IPS-NIHi11 (cell line): ENCODE measurements at regions not wholly inside any gene's neighbourhood (a gene's known extent, or its start where the extent isn't known, plus 50 kb on each side); places are given as distances from the start of the nearest gene placed in this dataset.

ENCODE experiments used
- DNase-seq: peaks from one replicate; pipeline ENCODE4 v3.0.0; 2012; ENCODE audit warnings: mixed read lengths, low spot score

DNA sequence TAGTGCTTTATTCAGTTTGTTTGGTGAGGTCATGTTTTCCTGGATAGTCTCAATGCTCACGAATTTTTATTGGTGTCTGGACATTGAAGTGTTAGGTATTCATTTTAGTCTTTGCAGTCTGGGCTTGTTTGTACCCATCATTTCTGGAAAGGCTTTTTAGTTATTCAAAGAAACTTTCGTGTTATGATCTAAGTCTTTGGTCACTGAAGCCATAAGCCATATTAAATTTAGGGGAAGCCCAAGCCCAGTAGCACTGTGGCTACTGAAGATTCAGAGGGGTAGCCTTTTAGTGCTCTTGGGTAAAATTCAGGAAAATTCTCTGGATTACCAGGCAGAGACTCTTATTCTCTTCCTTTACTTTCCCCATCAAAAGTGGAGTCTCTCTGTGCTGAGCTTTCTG is 56.2 kb upstream of the PEX5L start:
- no peak for DNase-seq

DNA sequence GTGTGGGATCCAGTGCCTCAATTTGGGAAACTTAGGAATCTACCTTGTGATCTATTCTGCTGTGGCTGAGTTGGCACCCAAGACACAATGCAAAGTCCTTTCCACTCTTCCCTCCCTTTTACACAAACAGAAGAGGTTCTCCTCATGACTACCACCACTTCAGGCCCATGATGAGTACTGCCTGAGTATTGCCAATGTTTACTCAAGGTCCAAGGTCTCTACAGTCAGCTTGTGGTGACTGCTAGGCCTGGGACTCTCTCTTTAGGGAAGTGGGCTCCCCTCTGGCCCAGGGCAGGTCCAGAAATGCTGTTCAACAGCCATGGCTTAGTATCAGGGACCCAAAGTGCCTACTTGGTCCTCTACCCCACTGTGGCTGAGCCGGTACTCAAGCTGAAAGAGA is 56.8 kb upstream of the PEX5L start:
- no peak for DNase-seq

DNA sequence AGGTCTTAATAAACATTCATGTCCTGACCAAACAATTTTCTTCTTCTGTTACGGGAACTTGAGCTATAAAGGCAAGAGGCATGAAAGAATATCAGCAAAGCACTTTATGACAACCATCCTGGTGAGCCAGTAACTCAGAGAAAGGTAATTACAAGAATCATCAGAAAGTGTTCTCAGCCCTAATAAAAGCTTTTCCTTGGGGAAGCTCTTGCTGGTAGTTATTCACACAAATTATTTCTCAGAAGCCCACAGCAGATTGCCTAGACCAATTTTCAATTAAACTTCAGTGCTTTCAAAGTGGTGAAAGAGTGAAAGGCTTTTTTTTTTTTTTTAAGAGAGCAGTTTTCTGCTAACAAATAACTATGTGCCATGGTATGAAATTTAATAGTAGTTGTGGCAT is 60.9 kb upstream of the PEX5L start:
- DNase-seq = no peak

DNA sequence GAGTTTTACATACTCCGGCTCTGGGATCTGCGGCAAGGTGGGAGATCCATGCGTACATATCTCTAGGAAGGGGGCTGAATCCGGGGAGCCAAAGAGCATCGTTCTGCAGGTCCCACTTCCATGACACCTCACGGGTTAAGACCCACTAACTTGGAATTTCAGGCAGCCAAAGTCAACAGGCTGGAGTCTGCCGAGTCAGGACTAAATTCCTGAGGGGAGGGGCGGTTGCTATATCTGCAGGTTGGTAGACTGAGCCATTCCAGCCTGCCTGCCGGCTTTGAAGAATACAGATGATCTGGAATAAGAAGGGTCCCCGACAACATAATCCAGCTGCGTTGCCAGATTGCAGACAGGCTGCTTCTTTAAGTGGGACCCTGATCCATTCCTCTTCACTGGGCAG is 65.4 kb upstream of the PEX5L start:
- peak; percentile 49 for DNase-seq

DNA sequence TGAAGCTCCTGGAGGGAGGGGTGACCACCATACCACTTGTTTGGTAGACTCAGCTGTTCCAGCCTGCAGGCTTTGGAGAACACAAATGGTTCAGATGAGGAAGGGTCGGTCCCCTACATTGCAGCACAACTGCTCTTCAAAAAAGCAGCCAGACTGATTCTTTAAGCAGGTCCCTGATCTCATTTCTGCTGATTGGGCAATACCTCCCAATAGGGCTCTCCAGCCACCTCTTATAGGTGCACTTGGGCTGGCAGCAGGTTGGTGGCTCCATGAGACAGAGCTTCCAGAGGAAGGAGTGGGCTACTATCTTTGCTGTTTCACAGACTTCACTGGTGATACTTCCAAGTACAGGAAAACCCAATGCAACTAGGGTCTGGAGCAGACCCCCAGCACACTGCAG is 65.9 kb upstream of the PEX5L start:
- no peak for DNase-seq

DNA sequence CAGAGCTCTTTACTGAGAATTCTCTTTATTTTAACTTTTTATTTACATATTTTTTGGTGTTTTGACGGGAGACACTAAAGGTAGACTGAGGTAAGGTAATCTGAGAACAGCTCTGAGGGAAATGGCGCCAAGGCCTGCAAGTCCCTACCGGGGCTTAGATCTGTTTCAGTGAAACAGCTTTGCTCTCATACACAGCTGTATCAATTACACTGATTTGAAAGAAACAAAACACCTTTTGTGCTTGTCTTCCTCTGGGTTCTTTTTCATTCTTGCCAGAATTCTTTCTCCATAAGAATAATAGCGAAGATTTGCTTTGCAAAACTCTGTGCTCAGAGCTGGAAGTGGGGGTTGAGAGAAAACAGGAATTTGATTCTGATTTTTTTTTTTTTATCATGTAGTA is 79.5 kb upstream of the PEX5L start:
- no peak for DNase-seq

DNA sequence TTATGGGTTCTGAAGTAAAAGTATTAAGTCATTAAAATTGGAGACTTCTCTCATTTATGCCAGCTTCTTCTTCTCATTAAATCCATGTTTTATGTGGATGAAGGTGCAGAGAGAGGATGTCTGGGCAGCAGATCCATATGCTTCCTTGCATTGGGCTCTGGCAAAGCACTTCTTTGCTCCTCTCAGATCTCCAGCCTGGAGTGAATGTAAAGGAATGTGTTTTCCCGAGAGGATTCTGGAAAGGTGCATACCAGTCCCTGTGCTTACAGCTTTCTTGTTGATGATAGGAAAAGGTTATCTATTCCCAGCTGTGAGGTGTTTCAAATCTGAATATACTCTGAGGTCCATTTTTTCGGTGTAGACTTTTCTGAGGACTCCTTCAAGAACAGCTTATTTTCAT is 79.9 kb upstream of the PEX5L start:
- peak; percentile 23 for DNase-seq

DNA sequence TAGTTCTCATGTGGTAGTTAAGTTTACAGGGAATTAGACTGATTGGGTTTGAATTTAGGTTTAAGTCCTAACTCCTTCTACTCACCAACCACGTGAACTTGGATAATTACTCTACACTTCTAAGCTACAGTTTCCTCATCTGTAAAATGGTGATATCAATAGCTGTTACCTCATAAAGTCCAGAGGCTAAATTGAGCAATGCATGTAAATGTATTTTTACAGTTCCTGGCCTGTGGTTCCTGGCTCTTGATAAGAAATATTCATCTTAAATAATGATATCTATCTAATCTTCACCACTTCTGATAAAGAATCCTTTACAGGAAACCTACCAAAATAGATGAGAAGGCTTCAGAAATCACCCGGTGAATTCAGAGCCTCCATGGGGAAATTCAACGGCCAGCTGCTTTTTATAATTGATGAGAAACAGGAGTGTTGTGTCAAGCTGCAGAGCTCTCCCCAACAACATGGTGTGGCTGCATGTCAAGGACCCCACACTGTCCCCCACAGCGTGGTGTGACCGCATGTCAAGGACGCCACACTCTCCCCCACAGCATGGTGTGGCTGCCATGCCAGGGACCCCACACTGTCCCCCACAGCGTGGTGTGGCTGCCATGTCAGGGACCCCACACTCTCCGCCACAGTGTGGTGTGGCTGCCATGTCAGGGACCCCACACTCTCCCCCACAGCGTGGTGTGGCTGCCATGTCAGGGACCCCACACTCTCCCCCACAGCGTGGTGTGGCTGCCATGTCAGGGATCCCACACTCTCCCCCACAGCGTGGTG is 80.8 kb upstream of the PEX5L start:
- no peak for DNase-seq

DNA sequence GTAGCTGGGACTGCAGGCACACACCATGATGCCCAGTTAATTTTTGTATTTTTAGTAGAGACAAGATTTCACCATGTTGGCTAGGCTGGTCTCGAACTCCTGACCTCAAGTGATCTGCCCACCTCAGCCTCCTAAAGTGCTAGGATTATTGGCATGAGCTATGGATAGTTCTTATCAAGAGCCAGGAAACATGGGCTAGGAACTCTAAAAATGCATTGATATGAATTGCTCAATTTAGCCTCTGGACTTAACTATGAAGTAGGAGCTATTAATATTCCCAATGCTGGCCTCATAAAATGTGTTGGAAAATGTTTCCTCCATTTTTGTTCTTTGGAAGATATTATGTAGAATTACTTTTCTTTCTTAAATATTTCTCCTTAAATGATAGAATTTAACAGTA is 82.8 kb upstream of the PEX5L start:
- DNase-seq = no peak

DNA sequence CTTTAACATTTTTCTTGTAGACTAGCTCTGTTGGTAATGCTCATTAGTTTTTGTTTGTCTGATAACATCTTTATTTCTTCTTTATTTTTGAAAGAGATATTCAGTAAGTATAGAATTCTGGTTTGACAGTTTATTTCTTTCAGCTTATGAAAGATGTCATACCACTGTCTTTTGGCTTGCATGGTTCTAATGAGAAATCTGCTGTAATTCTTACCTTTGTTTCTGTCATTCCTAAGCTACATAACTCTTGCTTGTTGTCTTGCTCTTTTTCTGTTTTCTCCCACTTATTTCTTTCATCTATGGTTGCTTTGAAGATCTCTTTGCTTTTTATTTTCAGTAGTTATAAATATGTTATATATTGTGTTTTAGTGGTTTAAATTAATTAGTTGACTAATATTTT is 87.2 kb upstream of the PEX5L start:
- DNase-seq = no peak

DNA sequence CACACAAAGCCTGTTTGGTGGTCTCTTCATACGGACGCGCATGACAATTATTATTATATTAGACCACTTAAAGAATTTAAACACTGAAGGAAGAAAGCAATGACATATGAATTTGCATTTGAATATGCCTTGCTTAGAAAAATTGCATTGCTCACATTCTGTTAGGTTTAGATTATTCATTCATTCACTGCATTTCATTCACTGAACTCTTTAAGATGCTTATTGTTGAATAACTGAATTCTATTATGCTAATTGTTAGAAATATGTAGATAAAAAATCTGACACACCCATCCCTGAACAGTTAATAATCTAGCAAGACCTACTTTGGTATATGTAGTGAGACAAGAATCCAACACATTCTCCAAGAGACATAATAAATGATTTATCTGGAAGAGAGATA is 94.4 kb upstream of the PEX5L start:
- no peak for DNase-seq

DNA sequence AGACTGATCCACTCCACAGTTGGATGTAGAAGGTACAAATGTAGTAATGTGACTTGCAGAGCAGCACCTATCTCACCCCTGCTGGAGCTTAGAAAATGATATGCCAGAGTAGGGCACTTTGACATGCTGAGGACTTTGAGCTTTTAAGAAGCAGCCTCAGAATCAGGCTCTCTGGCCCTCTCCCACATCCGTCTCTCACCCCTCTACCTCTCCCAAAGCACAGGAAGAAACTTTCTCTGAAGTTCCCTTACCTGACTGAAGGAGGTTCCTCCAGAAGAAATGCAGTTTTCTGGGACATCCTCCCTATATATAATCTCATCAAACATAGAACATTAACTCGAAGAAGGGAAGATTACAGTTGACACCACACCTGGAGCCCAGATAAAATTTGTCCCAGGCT is 98.4 kb upstream of the PEX5L start:
- DNase-seq = no peak

DNA sequence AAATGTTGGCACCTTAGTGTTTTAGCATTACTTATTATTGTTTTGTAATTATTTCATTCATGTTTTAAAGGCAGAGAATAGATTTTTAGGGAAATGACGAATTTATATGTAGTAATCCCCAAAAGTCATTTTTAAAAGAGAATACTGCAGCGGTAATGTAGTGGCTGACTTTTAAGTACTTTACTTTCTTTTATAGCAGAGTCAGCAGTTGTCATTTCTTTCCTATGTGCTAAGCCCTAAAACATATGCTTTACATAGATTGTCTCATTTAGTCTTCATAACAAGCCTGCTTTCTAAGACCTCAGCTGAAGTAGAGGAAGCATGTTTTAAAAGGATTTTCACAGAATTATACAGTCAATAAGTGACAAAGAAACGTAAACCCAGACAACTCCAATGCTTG is 102.1 kb upstream of the PEX5L start:
- DNase-seq = no peak

DNA sequence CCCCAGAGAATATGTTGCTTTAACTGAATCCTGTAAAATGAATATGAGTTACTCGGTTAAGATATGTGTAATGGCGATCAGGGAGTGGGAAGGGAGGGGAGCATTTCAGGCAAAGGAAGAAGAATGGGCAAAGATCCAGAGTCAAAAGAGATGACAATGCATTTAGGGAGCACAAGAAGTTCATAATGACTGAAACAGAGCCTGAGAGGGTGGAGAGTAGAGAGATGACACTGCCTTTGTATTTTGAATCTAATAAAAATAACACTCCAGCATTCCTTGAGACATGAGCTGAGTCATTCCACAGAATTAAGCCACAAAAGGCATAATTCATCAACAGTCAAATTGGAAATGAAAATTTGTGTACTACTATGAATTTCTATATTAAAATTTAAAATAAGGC is 105.3 kb upstream of the PEX5L start:
- no peak for DNase-seq

DNA sequence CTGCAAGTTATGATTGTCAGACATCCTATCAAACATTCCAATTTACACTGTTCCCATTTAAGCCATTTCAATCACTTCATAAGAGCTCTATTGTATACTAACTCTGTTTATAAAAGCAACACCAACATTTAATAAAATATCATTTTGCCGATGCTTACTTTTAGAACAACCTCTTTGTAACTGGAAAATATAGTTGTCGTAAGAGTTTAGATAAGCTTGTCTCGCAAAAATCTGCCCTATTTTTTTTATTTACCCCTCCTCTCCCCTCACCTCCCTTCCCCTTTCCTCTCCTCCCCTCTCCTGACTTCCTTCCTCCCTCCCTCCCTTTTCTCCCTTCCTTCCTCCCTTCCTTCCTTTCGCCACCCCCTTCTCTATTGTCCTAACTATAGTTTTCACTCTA is 105.7 kb upstream of the PEX5L start:
- no peak for DNase-seq

DNA sequence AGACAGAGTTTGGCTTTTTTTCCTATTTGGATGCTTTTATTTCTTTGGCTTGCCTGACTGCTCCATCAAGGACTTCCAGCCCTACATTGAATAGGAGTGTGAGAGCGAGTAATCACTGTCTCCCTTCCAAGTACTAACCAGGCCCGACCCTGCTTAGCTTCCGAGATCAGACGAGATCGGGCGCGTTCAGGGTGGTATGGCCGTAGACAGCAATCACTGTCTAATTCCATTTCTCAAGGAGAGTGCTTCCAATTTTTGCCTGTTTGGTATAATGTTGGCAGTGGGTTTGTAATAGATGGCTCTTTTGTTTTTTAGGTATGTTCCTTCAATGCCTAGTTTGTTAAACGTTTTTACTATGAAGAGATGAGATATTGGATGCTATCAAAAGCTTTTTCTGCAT is 125.0 kb upstream of the PEX5L start:
- no peak for DNase-seq

DNA sequence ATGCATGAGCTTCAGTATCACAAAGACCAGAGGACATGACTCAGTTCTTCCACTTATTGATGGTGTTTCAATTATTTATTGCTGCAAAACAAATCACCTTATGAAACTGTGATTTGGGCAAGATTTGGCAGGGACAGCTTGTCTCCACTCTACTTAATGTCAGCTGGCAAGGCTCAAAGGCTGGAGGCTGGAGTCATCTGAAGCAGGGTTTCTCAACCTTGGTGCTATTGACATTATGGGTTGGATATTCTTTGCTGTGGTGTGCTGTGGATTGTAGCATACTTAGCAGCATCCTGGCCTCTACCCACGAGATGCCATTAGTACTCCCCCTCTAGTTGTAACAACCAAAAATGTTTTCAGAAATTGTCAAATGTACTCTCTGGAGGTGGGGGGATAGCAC is 138.8 kb upstream of the PEX5L start:
- no peak for DNase-seq

DNA sequence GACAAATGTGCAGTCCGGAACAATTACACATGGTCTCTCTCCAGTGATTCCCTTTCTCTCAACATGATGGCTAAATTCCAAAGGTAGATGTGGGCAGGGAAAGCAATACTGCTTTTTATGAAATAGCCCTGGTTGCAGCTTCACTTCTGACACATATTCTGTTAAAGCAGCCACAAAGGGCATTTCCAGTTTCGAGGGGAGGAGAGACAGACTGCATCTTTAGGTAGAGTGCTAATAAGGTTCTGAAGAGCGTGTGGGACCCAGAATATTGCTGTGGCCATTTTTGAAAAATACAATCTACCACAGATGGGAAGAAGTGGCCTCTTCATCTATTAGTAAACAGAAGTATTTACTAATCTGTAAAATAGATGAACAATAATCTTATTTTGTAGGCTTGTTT is 139.3 kb upstream of the PEX5L start:
- DNase-seq = no peak

DNA sequence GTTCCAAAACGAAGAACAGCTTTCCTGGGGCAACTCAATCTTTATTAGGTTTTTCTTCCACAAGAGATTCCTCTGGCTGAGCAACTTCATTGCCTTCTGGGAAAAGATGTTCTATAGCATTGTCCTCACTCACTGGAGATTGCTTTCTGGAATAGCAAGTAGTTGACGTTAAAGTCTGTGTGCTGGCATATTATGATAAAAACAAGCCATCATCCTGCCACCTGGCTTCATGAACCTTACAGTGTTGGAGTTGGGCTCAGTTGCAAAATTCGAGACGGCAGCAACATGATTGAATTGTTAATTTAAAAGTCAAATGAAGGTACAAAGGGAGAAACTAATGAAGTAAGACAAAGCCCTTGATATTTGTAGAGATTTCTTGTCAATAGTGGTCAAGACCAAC is 140.5 kb upstream of the PEX5L start:
- no peak for DNase-seq

DNA sequence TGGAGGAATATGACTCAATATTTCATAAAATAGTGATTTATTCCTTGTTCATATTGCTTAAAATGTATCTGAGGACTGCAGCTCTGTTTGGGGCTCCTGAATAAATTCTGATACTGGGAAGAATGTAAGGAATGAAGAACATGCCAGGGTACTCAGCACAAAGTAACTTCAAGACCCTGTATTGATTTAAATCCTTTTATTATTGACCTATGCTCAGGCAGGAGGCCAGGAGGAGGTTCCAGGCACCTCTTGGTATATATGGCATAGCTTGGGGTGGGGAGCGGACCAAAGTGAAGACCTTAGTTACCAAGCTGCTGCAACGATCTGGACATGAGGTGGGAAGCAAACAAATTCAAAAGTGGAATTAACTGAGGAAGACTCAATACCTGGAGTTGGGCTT is 142.8 kb upstream of the PEX5L start:
- no peak for DNase-seq

DNA sequence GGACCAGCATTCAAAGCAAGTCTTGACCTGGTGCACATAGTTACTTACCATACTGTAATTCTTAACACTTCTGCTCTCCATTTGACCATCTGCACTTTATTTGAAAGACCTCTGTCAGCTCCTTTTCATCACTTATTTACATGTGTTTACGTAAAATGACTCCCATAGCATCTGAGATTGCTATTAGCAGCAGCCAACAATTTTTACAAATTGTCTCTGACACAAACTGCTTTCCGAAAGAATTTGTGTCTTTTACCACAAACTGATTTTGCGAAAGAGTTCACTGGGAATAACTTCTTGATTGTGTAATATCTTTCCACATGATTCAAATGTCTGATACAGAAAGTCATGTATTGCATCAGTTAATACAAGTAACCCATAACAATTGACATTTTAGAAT is 144.1 kb upstream of the PEX5L start:
- no peak for DNase-seq

DNA sequence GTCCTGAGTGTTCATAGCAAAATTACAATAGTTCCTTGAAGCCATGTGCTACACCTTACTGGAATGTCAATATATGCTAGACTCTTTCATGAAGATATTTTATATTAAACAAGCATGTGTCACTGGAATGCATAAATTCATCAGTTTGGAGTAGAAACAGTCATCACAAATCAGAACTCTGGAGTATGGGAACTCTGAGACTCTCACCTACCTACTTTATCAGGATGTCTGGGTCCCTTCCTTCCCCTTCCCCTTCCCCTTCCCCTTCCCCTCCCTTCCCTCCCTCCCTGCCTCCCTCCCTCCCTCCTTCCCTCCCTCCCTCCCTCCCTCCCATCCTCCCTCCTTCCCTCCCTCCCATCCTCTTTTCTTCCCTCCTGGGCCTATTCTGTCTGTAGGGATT is 144.7 kb upstream of the PEX5L start:
- DNase-seq = no peak

DNA sequence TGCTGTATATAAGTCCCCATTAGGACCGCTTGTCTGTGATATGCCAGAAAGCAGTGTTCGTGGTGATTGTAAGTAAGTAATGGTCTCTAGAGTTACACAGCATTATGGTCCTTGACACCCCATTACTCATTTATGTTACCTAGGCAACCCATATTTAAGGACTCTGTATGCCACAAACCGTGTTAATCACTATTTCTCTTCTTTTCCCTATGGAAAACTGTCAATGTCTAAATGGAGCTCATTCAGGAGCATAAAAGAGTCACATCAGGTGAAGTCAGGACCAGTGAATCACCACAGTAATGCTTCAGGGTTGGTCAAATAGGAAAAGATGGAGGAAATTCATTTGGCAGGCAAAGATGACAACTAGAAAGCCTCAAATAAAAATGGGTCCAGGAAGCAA is 146.6 kb upstream of the PEX5L start:
- no peak for DNase-seq

DNA sequence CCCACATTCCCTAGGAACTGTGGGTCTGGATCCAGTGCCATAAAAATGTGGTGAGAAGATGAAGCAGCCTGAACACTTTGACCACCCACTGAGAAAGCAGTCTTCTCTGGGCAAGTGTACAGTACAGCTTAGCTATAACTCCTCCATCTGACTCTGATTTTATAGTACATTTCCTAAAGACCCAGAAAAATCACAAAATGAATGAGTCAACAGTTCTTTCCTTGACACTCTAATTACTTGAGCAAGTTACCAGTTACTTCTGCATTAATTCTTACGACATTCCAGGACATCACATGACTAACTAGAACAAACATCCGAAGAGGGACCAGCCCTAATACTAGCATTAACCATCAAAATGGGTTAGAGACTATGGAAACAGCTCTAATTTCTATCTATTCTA is 148.1 kb upstream of the PEX5L start:
- DNase-seq = no peak

DNA sequence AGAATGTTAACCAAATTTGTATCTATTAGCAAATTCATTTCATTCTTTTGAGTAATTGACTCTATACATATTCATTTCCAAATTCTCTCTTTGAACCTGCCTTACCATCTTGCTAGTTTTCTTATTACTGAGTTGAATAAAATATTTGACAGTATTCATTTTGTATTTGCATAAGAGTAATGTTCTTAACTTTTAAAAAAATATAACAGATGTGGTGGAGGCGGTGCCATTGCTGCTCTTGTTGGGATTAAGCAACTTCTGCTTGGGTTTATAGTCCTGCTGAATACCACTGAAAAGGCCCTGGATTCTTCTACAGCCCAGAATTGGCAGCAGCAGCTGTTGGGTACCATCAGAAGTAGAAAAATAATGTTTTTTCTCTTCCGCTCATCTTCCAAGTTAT is 148.9 kb upstream of the PEX5L start:
- no peak for DNase-seq
